H9 (cell line): ENCODE measurements at regions not wholly inside any gene's neighbourhood (a gene's known extent, or its start where the extent isn't known, plus 50 kb on each side); places are given as distances from the start of the nearest gene placed in this dataset.

Source experiments
- DNase-seq: peaks from one replicate; pipeline ENCODE4 v3.0.0-alpha.2; 2017
- H2AFZ ChIP-seq: one replicate; pipeline ENCODE4 v1.6.1; 2013; ENCODE audit warnings: mild to moderate bottlenecking, low read length, control low read depth, moderate library complexity
- H2AK5ac ChIP-seq: 2 replicates; pipeline ENCODE4 v1.6.1; 2013; ENCODE audit warnings: low read length, control low read depth, mixed read lengths; ENCODE audit not compliant: insufficient read length
- H2BK120ac ChIP-seq: one replicate; pipeline ENCODE4 v1.6.1; 2013; ENCODE audit warnings: low read depth, mild to moderate bottlenecking, low read length, control low read depth, inconsistent platforms; ENCODE audit not compliant: poor library complexity, severe bottlenecking
- H2BK12ac ChIP-seq: 2 replicates; pipeline ENCODE4 v1.6.1; 2013; ENCODE audit warnings: low read length, control low read depth, mixed read lengths, low read depth; ENCODE audit not compliant: insufficient read length
- H2BK15ac ChIP-seq: 2 replicates; pipeline ENCODE4 v1.6.1; 2013; ENCODE audit warnings: low read depth, low read length, control low read depth
- H2BK20ac ChIP-seq: one replicate; pipeline ENCODE4 v1.6.1; 2013; ENCODE audit warnings: low read depth, mild to moderate bottlenecking, low read length, control low read depth, inconsistent platforms; ENCODE audit not compliant: poor library complexity, severe bottlenecking
- H2BK5ac ChIP-seq: 2 replicates; pipeline ENCODE4 v1.6.1; 2013; ENCODE audit warnings: low read length, control low read depth, mixed read lengths; ENCODE audit not compliant: insufficient read length
- H3K14ac ChIP-seq: 2 replicates; pipeline ENCODE4 v1.6.1; 2013; ENCODE audit warnings: low read length, control low read depth; ENCODE audit not compliant: insufficient read depth
- H3K18ac ChIP-seq: 2 replicates; pipeline ENCODE4 v1.6.1; 2013; ENCODE audit warnings: low read depth, mild to moderate bottlenecking, mixed read lengths, low read length, control low read depth; ENCODE audit not compliant: insufficient read length
- H3K23ac ChIP-seq: 2 replicates; pipeline ENCODE4 v1.6.1; 2013; ENCODE audit warnings: low read length, control low read depth, mixed read lengths, low read depth; ENCODE audit not compliant: insufficient read length
- H3K23me2 ChIP-seq: 2 replicates; pipeline ENCODE4 v1.6.1; 2013; ENCODE audit warnings: low read depth, mild to moderate bottlenecking, mixed read lengths, low read length, control low read depth; ENCODE audit not compliant: insufficient read length, poor library complexity, severe bottlenecking
- H3K27ac ChIP-seq: 2 replicates; pipeline ENCODE4 v1.5.1; 2013; ENCODE audit warnings: low read length, control low read depth, mixed read lengths, low read depth; ENCODE audit not compliant: insufficient read length
- H3K27me3 ChIP-seq: 2 replicates; pipeline ENCODE4 v1.6.1; 2013; ENCODE audit warnings: low read length, control low read depth, inconsistent platforms; ENCODE audit not compliant: insufficient read depth
- H3K4ac ChIP-seq: 2 replicates; pipeline ENCODE4 v1.6.1; 2013; ENCODE audit warnings: low read depth, mild to moderate bottlenecking, control low read depth, inconsistent platforms, low read length, moderate library complexity
- H3K4me1 ChIP-seq: 2 replicates; pipeline ENCODE4 v1.6.1; 2013; ENCODE audit warnings: low read length, control low read depth, inconsistent platforms; ENCODE audit not compliant: insufficient read depth
- H3K4me2 ChIP-seq: 2 replicates; pipeline ENCODE4 v1.6.1; 2013; ENCODE audit warnings: low read length, control low read depth, mixed read lengths; ENCODE audit not compliant: insufficient read length, insufficient read depth
- H3K56ac ChIP-seq: 2 replicates; pipeline ENCODE4 v1.6.1; 2013; ENCODE audit warnings: low read depth, mild to moderate bottlenecking, mixed read lengths, low read length, control low read depth; ENCODE audit not compliant: insufficient read length
- H3K79me1 ChIP-seq: 2 replicates; pipeline ENCODE4 v1.6.1; 2013; ENCODE audit warnings: low read depth, mild to moderate bottlenecking, moderate library complexity, low read length, control low read depth, inconsistent platforms; ENCODE audit not compliant: insufficient read depth, poor library complexity, severe bottlenecking
- H3K79me2 ChIP-seq: 2 replicates; pipeline ENCODE4 v1.6.1; 2013; ENCODE audit warnings: low read length, control low read depth, inconsistent platforms; ENCODE audit not compliant: insufficient read depth
- H3K9ac ChIP-seq: 2 replicates; pipeline ENCODE4 v1.6.1; 2013; ENCODE audit warnings: low read length, control low read depth, mixed read lengths; ENCODE audit not compliant: insufficient read length; ENCODE audit errors: extremely low read depth
- H3K9me3 ChIP-seq: one replicate; pipeline ENCODE4 v1.6.1; 2013; ENCODE audit warnings: low read depth, low read length, inconsistent platforms; ENCODE audit not compliant: control insufficient read depth
- H3T11ph ChIP-seq: one replicate; pipeline ENCODE4 v1.6.1; 2013; ENCODE audit warnings: mild to moderate bottlenecking, low read length, control low read depth, inconsistent platforms
- H4K20me1 ChIP-seq: one replicate; pipeline ENCODE4 v1.6.1; 2013; ENCODE audit not compliant: control insufficient read depth, insufficient read length, insufficient read depth
- H4K5ac ChIP-seq: 2 replicates; pipeline ENCODE4 v1.6.1; 2013; ENCODE audit warnings: low read depth, mild to moderate bottlenecking, mixed read lengths, low read length, control low read depth; ENCODE audit not compliant: insufficient read length
- H4K8ac ChIP-seq: replicated peaks from 2 replicates; pipeline ENCODE4 v1.6.1; 2013; ENCODE audit warnings: low read length, control low read depth, mixed read lengths, low read depth; ENCODE audit not compliant: insufficient read length
- H4K91ac ChIP-seq: 2 replicates; pipeline ENCODE4 v1.6.1; 2013; ENCODE audit warnings: low read depth, mild to moderate bottlenecking, moderate library complexity, mixed read lengths, low read length, control low read depth; ENCODE audit not compliant: insufficient read length
- H3K27ac Mint-ChIP-seq, 3 experiments: 2 replicates in 2 of 3; 3 replicates in 1 of 3; pipeline ENCODE4 v1.8.0; 2020 to 2021; ENCODE audit warnings: mixed read lengths in 3 of 3, mild to moderate bottlenecking in 1 of 3, moderate library complexity in 1 of 3
- H3K27me3 Mint-ChIP-seq: 2 replicates; pipeline ENCODE4 v1.8.0; 2021; ENCODE audit warnings: low read depth, mild to moderate bottlenecking, moderate library complexity, mixed read lengths
- H3K36me3 Mint-ChIP-seq, 3 experiments: 2 replicates in 2 of 3; 3 replicates in 1 of 3; pipeline ENCODE4 v1.8.0; 2020 to 2021; ENCODE audit warnings: low read depth in 3 of 3, mixed read lengths in 3 of 3; ENCODE audit not compliant: insufficient read depth in 1 of 3
- H3K4me1 Mint-ChIP-seq, 2 experiments: 2 replicates each; pipeline ENCODE4 v1.8.0; 2020; ENCODE audit warnings: mixed read lengths in 2 of 2
- H3K4me3 Mint-ChIP-seq, 2 experiments: 2 replicates in 1 of 2; 3 replicates in 1 of 2; pipeline ENCODE4 v1.8.0; 2020 to 2021; ENCODE audit warnings: mild to moderate bottlenecking in 2 of 2, mixed read lengths in 2 of 2, moderate library complexity in 1 of 2
- H3K9me3 Mint-ChIP-seq, 2 experiments: 2 replicates in 1 of 2; 3 replicates in 1 of 2; pipeline ENCODE4 v1.8.0; 2020; ENCODE audit warnings: mild to moderate bottlenecking in 2 of 2, mixed read lengths in 2 of 2, moderate library complexity in 1 of 2
- TF ChIP-seq, protein P1 (sequence below): fragments of 200-600 bp; sonication (generic); conservative IDR thresholded peaks from 3 replicates; pipeline ENCODE4 v1.8.0; 2021; ENCODE audit warnings: antibody characterized with exemption, mild to moderate bottlenecking

DNA sequence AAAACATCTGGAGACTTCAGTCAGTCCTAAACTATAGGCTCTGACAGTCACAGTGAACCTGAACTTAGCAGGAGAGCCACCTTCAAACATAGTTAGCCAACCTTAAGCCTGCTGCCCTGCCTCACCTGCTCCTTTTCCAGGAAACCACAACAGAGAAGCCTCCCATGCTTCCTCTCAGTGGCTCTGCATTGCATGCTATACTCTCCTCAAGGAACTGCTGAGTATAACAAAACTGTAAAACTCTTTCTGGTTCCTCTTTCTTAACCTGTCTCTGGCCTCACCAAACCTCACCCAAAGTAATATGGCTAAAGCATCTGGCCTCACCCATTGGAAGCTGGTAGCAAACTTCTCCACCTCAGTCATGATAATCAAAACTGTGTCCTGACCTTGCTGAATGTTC is 122.1 kb downstream of the ANKRD50 start:
- H3K23ac ChIP-seq = no peak overlapping the region
- no peak overlapping the region for H2BK120ac ChIP-seq
- H3K23me2 ChIP-seq = no peaks in the 10 kb centered on the region
- no peak overlapping the region for H3K56ac ChIP-seq
- H2AK5ac ChIP-seq = no peak overlapping the region
- no peak overlapping the region for H3K27ac ChIP-seq
- no peaks in the 10 kb centered on the region for H3K27me3 ChIP-seq
- H2BK20ac ChIP-seq = no peak overlapping the region
- H3K4me1 Mint-ChIP-seq = peaks cover 26% of the 10 kb centered on the region in 2 experiments
- no peak overlapping the region for H3K4ac ChIP-seq
- H2BK5ac ChIP-seq = no peak overlapping the region
- H3K27me3 Mint-ChIP-seq = no peaks in the 10 kb centered on the region
- H3T11ph ChIP-seq = no peak overlapping the region
- peak overlapping the region in 1 of 3 experiments; percentile 27; a peak in 1 of 7 replicates for H3K27ac Mint-ChIP-seq
- H4K8ac ChIP-seq = no peak overlapping the region
- H3K9ac ChIP-seq = no peak overlapping the region
- no peak overlapping the region for H3K18ac ChIP-seq
- TF ChIP-seq, protein P1, sequence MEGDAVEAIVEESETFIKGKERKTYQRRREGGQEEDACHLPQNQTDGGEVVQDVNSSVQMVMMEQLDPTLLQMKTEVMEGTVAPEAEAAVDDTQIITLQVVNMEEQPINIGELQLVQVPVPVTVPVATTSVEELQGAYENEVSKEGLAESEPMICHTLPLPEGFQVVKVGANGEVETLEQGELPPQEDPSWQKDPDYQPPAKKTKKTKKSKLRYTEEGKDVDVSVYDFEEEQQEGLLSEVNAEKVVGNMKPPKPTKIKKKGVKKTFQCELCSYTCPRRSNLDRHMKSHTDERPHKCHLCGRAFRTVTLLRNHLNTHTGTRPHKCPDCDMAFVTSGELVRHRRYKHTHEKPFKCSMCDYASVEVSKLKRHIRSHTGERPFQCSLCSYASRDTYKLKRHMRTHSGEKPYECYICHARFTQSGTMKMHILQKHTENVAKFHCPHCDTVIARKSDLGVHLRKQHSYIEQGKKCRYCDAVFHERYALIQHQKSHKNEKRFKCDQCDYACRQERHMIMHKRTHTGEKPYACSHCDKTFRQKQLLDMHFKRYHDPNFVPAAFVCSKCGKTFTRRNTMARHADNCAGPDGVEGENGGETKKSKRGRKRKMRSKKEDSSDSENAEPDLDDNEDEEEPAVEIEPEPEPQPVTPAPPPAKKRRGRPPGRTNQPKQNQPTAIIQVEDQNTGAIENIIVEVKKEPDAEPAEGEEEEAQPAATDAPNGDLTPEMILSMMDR = no peak
- H2BK15ac ChIP-seq = no peak overlapping the region
- H3K4me1 ChIP-seq = no peaks in the 10 kb centered on the region
- peaks cover 14 to 15% of the 10 kb centered on the region in 2 experiments; a peak in 4 of 5 replicates for H3K9me3 Mint-ChIP-seq
- DNase-seq = no peak
- no peak overlapping the region for H3K14ac ChIP-seq
- no peaks in the 10 kb centered on the region for H3K79me1 ChIP-seq
- no peak overlapping the region for H2BK12ac ChIP-seq
- H4K20me1 ChIP-seq = no peaks in the 10 kb centered on the region
- H3K4me2 ChIP-seq = no peak overlapping the region
- H3K36me3 Mint-ChIP-seq = peaks cover 9 to 30% (median 13%) of the 10 kb centered on the region in 3 experiments; a peak in 6 of 7 replicates
- no peaks in the 10 kb centered on the region for H3K9me3 ChIP-seq
- no peak overlapping the region for H3K4me3 Mint-ChIP-seq
- H3K79me2 ChIP-seq = no peaks in the 10 kb centered on the region
- no peak overlapping the region for H4K91ac ChIP-seq
- H2AFZ ChIP-seq = no peak overlapping the region
- H4K5ac ChIP-seq = no peak overlapping the region
